ENCODE measurements at regions not wholly inside any gene's neighbourhood (a gene's known extent, or its start where the extent isn't known, plus 50 kb on each side); places are given as distances from the start of the nearest gene placed in this dataset.

GRCh38 chr13:89181041-89181440, 1509.9 kb downstream of the SLITRK5 start:
- no peak for TF ChIP-seq SUZ12 (IDR thresholded peaks at IDR 0.05; ENCODE audit: extremely low read depth, insufficient read depth, insufficient read length)
- TF ChIP-seq YY1 (IDR thresholded peaks at IDR 0.05; ENCODE audit: insufficient read depth, insufficient read length): no peak
- TF ChIP-seq ZNF274 (IDR thresholded peaks at IDR 0.05; ENCODE audit: low read depth, low read length): no peak
